DMS153 treated with DMSO at 0.1 percent for 48 hours (cell line): ENCODE measurements at regions not wholly inside any gene's neighbourhood (a gene's known extent, or its start where the extent isn't known, plus 50 kb on each side); places are given as distances from the start of the nearest gene placed in this dataset.
"Not testable (repeated sequence)": the region's sequence is repeated elsewhere in the genome, so short reads cannot be mapped to it uniquely, and the experiment has no call there.

Experiments
- DNase-seq: peaks from one replicate; lab custom pipeline; 2025; ENCODE audit not compliant: unreplicated experiment; lab: John Stamatoyannopoulos, UW

DNA sequence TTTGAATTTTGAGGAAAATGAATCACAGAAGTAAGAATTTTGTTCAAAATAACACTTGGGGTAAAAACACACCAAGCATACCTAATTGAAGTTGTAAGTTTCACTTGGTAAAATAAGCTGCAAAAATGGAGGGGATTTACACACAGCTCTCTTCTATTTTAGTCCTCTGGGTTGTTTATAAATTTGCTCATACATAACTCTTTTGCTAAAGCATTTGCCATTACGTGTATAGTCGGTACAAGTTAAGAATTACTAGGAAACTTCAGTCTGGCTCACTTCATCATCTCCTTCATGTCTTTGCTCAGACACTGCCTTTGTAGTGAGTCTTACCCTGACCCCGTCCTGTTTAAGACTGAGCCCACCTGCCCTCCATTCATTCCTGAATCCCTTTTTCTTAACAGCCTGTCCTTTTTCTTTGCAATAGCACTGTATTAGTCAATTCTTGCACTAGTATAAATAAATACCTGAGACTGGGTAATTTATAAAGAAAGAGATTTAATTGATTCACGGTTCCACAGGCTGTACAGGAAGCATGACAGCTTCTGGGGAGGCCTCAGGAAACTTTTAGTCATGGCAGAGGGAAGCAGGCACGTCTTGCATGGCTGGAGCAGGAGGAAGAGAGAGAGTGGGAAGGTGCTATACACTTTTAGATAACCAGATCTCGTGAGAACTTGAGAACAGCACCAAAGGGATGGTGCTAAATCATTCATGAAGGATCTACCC, 451.1 kb downstream of the PCNX1 start:
- DNase-seq: no peak

DNA sequence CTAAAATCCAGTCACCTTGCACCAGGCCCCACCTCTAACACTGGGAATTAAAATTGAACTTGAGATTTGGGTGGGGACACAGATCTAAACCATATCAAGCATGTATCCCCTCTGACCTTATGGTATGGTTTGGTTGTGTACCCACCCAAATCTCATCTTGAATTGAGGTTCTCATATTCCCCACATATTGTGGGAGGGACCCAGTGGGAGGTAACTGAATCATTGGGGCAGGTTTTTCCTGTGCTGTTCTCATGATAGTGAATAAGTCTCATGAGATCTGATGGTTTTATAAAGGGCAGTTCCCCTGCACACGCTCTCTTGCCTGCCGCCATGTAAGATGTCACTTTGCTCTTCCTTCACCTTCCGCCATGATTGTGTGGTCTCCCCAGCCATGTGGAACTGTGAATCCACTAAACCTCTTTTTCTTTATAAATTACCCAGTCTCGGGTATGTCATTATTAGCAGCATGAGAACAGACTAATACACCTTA, 451.7 kb downstream of the PCNX1 start:
- DNase-seq: not testable (repeated sequence)

DNA sequence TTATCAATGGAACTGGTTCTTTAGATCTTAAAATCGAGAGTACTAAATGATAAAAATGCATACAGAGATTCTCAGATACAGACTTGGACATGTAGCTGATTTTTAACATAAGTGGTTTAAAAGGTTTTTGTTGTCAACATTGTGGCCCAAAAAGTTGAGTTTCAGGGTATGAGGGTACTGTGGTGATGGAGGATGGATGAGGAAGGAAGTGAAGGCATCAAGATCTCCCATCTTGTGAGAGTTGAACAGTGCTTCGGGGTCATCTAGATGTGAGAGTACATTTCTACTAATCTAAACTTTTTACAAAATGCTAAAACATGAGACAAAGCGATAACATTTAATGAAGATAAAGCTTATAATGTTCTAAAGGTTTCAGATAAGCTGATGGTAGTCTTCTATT, 452.6 kb downstream of the PCNX1 start:
- no peak for DNase-seq

DNA sequence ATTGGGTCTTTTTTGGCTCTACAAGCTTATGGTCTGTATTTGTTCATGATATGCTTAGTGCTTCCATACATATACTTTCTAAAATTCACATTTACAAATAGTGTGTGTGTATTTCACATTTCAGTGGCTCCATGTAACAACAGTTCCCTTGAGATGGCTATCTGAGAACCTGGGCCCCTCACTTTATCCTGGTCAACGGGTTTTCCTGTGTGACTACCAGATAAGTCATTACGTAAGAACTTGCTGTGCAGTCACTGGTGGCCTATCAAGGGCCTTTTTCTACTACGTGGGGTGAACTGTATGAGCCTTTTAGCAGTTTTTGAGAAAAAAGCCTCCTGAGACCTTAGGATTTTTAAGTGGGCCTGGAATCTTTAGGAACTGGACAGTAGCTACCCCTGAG, 454.1 kb downstream of the PCNX1 start:
- no peak for DNase-seq

DNA sequence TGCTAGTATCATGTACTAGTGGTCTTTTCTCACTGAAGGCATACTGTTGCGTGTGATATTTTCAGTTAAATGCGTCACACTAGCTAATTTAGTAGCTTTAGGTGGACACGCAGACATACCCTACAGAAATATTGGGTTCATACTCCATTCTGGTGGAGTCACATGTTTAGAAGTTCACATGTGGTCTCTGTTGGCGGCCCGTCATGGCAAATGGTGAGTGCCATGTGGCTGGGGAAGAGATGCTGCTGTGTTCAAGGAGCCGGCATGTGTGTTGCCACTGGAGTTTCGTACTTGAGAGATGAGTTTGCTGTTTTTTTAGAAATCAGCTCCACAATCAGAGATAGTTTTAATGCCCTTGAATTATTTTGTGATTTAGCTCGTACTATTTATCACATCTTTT, 454.6 kb downstream of the PCNX1 start:
- no peak for DNase-seq

DNA sequence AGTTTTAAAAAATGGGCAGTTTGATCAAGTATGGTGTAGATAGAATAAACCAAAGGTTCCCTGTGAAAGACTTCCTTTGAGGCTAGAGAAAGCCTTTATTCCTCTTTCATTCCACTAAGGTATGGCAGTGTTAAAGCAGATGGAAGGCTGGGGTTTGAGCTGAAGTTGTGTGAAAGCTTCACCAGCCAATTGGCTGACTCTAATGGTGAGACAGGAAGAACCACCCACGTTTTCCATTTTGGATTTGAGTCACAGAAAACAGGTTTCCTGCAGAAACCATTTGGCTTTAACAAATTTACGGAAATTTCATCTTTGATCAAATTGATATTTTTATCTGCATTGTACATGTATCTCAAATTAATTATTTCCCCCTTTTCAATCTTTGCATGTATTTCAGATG, 455.0 kb downstream of the PCNX1 start:
- DNase-seq: no peak

DNA sequence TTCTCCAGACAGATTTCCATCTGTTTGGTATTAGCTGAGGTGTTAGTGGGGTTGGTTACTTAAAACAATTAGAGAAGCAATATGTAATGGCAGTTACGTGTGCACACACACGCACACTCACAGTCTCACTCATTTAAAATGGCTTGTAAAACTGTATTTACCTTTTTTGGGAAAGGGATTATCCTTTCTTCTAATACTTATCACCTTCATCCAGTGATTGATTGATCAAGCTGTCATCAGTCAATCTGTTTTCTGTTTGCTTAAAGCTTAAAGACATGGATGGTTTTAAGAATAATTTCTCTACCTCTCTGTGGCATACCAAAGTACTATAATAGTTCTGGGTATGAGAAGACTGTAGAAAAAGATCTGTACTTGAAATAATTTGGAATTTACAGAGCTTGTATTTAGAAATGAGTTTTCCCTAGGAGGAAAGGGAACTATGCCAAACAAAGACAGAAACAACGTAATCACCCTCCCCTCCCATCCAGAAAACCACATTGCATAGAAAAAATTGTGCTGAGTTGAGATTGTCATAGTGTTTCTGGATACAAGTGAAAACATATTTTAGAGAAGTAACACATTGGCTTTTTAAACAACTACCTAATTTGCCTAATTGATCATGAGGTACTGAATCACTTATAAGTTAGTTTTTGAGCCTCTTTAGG, 455.8 kb downstream of the PCNX1 start:
- no peak for DNase-seq

DNA sequence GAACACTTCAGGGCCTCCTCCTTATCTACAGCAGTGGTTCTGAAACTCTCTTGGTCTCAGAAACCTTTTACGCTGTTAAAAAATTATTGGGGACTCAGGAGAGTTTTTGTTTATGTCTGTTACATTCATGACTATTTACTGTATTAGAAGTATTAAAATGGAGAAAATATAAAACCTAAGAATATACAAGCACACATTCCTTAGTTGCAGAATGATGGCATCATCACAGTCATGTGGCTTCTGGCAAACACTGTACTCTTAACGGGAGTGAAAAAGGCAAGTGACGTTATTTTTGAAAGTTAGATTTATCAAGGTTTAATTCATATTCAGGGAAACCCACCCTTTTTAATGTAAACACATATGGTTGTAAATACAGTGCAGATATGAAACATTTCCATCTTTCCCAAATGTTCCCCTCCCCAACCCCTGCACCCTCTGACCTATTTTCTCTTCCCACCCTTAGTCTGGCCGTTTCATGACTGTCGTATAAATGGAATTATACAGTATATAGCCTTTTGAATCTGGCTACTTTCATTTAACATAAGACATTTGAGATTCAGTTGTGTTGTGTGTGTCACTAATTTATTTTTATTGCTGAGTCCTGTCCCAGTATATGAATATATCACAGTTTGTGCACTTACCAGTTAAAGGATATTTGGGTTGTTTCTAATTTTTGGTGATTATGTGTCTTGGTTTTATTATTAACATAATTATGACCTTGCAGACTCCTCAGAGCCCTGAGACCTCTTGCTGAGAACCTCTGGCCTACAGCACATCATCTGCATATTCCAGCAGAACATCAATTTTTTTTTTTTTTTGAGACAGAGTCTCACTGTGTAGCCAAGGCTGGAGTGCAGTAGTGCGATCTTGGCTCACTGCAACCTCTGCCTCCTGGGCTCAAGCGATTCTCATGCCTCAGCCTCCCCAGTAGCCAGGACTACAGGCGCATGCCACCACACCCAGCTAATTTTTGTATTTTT, 457.0 kb downstream of the PCNX1 start:
- DNase-seq: no peak

DNA sequence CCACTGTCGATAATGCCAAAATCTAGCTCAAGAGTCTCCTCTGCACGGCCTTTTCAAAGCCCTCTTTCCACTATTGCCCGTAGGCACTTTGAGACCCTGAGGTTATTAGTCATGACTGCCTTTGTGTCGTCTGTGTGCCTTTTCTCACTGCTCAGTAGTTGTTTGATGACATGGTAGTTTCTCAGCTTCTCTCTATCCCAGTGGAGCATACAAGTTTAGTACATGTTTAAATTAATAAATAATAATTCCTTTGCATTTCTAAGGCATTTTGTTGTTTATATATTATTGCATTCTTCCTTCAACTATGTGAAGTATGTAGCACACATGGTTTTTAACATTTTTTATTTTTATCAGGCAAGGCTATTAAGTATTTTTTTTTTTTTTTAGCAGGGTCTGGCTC, 458.1 kb downstream of the PCNX1 start:
- no peak for DNase-seq

DNA sequence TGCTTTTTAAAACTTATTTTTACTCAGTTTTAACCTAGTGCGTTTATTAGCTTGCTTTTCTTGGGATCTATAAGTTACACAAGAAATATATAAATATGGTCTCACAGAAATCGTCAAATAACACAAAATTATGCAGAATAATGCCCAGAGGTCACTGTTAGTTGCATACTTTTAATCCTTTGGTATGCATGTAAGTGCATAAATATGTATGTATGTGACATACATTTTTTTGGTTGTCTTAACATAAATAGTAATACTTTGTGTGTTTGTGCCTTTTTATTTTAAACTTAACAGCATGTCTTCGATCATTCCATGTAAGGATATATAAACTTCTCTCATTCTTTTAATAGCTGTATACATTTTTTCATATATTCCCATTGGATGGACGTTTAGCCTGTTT, 459.6 kb downstream of the PCNX1 start:
- DNase-seq: no peak

DNA sequence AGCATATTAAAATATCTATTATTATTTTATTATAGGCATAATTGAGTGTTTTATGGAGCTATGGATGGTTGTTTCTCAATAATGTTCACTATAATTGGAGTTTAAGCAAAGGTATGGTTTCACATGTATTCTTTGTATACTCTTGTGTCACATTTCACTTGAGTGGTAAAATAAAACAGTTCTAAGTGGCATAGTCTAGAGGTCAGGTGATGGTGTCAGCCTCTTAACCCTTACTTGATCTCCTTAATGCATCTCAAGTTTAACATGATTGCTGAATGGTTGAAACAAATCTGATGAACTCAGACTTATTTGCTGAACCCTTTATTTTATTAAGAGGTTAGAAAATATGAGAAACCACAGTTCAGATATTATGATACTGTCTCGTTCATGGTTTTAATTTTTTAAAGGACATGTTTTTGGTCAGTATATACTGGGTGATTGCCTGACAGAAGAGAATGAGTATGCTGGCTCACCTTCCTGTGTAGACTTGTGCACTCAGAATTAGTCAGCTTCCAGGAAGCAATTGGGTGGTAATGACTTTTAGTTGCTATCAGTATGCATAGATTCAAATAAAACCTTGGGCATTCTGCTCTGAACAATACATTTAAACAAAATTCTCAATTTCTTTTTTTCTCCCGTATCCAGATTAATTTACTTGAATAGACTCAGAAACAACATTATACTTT, 464.6 kb downstream of the PCNX1 start:
- DNase-seq: no peak

DNA sequence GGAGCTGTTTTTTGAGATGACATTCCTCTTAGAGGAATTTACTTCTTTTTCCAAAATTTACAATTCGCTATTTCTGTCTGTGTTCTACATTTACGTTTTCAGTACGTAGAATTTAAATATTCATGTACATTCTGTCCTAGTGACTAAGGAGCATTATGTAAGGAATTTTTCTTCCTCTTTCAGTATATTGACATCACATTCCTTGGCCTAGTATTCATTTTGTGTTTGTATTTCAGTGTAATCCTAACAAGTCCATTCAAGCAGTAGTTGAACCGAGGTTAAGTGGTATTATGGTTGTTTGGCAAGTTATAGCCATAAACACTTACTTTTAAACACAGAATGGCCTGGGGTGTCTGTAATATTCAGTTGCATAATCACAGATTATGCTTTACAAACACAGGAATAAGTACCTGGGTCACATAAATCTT, 465.2 kb downstream of the PCNX1 start:
- no peak for DNase-seq

DNA sequence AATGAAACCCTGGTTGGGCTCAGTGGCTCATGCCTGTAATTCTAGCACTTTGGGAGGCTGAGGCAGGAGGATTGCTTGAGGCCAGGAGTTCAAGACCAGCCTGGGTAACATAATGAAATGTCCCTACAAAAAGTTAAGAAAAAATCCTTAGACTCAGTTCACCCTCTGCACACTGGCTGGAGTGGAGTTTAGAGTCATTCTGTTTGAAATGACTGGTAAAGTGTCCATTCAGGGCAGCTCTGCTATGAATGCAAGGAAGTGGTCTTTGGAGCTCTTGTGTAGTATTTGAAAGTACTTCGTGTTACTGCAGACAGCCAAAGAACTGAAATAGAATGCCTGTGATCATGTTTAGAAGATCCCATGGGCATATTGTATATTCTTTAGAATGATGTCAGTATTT, 466.5 kb downstream of the PCNX1 start:
- no peak for DNase-seq

DNA sequence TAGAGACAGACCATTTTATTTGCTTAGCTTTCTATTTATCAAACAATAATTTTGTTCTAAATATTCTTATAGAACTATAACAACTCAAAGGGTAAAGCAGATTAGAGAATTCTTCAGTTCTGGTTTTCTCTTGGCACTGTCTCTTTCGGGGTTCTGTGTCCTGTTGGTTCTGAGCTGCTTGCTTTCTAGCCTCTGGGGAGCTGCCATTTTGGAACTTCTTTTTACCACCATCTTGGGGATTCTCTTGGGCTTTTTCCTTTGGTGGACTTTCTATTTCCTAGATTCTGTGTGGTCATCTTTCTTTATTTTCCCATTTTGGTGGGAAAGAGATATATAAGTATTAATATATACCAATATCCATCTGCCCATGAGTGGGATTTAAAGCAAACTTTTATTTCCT, 467.7 kb downstream of the PCNX1 start:
- DNase-seq: no peak

DNA sequence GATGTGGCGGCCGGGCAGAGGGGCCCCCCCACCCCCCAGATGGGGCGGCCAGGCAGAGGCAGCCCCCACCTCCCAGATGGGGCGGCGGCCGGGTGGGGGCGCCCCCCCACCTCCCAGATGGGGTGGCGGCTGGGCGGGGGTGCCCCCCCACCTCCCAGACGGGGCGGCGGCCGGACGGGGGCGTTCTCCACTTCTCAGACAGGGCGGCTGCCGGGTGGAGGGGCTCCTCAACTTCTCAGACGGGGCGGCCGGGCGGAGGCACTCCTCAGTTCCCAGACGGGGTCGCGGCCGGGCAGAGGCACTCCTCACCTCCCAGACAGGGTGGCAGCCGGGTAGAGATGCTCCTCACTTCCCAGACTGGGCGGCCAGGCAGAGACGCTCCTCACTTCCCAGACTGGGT, 469.8 kb downstream of the PCNX1 start:
- DNase-seq: no peak

DNA sequence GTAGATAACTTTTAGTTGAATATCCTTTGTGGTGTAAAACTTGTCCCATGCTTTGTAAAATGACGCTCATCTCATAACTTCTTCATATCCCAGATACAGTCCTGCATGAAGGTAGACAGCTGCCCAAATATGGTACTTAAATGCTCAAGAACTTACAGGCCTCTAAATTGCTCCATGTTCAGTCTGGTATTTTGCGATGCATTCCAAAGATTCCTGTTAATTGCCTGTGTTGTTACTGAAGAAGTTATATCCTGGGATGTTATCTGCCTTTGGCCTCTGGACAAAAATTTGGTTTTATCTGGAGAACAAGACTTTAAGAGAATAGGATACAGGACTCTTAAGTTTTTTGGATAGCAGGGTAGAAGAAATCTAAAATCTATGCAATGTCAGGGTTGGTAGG, 473.0 kb downstream of the PCNX1 start:
- no peak for DNase-seq

DNA sequence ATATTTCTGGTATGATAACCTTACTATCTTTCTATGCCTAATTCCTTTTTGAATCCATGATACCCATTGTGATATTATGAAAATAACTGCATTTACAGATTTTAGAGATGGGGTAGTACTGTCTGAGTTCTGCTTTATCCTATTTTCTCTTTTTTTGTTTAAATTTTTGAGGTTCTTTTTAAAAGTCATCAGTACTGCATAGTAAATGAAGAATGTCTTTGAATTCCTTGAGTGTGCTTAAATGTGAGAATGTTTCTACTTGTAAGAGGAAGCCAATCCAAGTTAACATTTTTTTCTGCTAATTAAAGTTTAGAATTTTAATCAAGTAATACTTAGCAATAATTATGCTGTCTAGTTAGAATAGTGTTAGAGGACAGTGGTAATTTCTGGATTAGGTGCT, 474.6 kb downstream of the PCNX1 start:
- no peak for DNase-seq

DNA sequence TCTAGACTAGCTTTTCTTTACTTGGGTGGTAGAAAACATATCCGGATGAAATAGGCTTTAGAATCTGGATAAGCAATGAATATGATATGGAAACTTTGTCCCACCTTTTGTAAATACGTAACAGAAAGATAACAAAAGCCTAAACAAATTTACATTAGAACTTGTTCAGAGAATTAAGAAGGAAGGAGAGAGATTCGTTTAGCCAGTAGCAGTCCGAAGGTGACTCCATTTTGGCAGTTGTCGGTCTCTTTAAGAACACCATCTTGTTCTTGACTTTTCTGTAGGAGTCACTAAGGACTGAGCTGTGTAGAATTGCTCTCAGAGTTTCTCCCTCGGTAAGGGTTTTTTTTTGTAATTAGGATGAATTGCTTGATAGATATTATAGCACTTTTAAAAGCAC, 475.1 kb downstream of the PCNX1 start:
- DNase-seq: no peak

DNA sequence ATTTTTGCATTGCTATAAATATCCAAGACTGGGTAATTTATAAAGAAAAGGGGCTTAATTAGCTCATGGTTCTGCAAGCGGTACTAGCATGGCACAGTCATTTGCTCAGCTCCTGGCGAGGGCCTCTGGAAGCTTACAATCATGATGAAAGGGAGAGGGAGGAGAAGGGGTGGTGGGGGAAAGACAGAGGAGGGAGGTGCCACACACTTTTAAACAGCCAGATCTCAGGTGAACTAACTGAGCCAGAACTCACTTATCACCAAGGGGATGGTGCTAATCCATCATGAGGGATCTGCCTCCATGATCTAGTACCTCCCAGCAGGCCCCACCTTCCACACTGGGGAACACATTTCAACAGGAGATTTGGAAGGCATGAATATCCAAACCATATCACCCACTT, 476.3 kb downstream of the PCNX1 start:
- DNase-seq: no peak

DNA sequence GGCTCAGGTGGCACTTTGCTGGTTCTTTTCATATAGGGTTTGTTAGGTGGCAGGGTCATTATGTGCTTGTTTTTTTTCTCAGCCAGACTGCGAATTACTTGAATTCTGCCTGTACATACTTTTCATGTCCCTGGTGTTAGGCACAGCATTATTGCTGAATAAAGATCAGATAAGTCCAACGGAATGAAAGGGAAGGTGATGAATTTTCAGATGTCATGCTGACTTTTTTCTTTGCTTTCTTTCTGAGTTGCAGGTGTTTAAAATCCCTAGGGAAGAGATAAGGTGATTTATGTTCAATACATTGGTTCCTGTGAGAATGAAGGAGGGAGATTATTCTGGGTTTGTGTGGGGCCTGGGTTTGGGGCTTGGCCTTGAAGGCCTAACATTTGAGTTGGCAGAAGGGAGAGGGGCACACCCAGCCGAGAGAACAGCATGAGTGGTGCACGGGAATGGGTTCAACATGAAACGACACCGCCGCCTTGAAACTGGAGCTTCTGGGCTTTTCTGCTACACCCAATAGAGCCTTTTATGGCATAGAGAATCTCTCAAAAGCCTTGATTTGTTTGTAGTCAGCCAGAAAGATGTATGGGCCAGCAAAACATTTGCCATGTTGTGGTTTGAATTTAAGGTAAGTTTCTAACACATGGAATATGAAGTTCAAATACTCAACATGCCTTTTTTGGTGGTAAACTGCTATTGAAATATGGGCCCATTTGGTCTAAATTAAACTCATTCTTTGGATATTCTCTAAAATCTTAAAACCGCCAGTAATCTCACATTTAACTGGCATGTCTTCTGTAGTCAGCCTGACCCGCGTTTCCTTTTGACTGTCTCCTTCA, 477.0 kb downstream of the PCNX1 start:
- DNase-seq: no peak
